ENCODE measurements at regions not wholly inside any gene's neighbourhood (a gene's known extent, or its start where the extent isn't known, plus 50 kb on each side); places are given as distances from the start of the nearest gene placed in this dataset.
"Not testable (repeated sequence)": the region's sequence is repeated elsewhere in the genome, so short reads cannot be mapped to it uniquely, and the experiment has no call there.

DNA sequence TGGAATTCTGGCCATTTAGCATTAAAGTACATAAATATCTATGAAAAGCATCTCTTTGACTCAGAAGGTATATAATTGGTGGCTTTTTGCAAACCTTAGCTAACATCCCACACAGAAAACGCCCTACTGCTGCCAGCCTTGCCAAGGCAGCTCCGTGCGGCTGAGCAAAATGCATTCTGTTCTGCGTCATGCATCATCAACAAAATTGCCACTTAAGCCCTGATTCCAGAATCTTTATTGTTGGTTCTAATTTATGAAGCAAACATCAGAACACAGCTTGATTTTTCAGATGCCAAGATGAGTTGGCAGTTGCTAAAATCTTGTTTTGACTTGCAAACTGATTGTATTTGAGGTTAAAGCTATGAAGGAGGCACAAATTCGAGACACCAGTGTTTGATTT lies 314.9 kb upstream of the DEPDC1 start:
- no peak overlapping the region for H3K4me3 ChIP-seq (ENCODE audit: low read depth, low read length)
- TF ChIP-seq, protein P1, sequence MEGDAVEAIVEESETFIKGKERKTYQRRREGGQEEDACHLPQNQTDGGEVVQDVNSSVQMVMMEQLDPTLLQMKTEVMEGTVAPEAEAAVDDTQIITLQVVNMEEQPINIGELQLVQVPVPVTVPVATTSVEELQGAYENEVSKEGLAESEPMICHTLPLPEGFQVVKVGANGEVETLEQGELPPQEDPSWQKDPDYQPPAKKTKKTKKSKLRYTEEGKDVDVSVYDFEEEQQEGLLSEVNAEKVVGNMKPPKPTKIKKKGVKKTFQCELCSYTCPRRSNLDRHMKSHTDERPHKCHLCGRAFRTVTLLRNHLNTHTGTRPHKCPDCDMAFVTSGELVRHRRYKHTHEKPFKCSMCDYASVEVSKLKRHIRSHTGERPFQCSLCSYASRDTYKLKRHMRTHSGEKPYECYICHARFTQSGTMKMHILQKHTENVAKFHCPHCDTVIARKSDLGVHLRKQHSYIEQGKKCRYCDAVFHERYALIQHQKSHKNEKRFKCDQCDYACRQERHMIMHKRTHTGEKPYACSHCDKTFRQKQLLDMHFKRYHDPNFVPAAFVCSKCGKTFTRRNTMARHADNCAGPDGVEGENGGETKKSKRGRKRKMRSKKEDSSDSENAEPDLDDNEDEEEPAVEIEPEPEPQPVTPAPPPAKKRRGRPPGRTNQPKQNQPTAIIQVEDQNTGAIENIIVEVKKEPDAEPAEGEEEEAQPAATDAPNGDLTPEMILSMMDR (IDR thresholded peaks at IDR 0.05; ENCODE audit: low read depth, low read length) = no peak

DNA sequence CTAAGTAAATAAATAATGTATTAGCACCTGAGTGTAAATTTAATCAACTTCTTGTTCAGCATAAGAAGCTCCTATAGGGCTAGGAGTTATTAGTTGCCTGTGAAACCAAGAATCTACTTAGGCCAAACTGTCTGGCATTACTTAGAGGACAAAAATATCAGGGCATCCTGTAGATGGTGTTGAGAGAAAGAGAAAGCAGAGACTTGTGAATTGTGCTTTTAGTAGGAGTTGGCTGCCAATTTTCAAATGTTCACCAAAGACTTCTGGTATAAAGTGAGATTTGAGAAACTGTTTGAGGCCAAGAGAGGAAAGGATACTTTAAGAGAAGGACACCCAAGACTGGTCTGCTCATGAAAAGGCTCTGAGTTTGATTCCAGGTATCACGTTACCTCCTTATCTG lies 315.5 kb upstream of the DEPDC1 start:
- TF ChIP-seq, protein P1 (IDR thresholded peaks at IDR 0.05; ENCODE audit: low read depth, low read length) = no peak
- H3K4me3 ChIP-seq (ENCODE audit: low read depth, low read length) = no peak overlapping the region

DNA sequence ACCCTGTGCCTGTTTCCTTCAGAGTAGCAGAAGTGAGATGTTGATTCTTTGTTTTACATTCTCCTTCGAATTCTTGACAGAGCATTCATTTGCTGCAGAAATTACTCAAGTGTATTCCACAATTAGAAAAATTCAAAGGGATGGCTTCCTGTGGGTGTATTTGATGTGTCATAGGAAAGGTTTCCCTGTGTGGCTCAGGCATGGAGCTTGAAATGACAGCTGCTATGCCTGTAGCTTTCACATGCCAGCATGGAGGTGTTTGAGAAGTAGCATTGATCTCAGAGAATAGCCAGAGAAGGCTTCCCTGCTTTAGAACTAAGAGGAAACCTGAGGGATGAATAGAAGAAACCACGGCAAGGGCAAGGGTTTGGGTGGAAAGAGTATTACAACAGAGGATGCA lies 317.2 kb upstream of the DEPDC1 start:
- H3K4me3 ChIP-seq (ENCODE audit: low read depth, low read length) = no peak overlapping the region
- TF ChIP-seq, protein P1 (IDR thresholded peaks at IDR 0.05; ENCODE audit: low read depth, low read length) = no peak

DNA sequence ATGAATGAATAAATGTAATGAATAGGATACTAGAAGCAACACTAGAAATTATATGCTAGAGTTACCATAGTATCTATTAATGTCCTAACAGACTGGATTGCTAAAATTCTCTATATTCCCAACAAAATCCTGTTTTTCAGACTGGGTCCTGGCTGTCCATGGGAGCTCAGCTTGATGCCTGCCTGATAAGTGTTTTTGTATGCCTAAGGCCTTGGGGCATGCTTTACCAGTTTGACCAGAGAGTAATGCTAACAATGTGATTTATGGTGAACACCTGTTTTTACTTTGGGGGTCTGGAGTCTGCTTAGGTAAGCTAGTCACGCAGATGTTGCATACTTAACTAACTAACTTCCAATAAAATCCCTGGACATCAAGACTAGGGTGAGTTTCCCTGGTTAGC lies 318.8 kb upstream of the DEPDC1 start:
- TF ChIP-seq, protein P1 (IDR thresholded peaks at IDR 0.05; ENCODE audit: low read depth, low read length) = no peak
- no peak overlapping the region for H3K4me3 ChIP-seq (ENCODE audit: low read depth, low read length)

DNA sequence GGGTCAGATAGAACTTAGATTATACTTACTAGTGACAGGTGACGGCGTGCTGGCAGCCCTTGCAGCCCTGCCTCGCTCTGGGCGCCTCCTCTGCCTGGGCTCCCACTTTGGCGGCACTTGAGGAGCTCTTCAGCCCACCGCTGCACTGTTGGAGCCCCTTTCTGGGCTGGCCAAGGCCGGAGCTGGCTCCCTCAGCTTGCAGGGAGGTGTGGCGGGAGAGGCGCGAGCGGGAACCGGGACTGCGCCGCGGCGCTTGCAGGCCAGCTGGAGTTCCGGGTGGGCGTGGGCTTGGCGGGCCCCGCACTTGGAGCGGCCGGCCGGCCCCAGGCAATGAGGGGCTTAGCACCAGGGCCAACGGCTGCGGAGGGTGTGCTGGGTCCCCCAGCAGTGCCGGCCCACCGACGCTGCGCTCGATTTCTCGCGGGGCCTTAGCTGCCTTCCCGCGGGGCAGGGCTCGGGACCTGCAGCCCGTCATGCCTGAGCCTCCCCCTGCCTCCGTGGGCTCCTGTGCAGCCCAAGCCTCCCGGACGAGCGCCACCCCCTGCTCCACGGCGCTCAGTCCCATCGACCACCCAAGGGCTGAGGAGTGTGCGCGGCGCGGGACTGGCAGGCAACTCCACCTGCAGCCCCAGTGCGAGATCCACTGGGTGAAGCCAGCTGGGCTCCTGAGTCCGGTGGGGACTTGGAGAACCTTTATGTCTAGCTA lies 320.8 kb upstream of the DEPDC1 start:
- H3K4me3 ChIP-seq (ENCODE audit: low read depth, low read length) = not testable (repeated sequence)

DNA sequence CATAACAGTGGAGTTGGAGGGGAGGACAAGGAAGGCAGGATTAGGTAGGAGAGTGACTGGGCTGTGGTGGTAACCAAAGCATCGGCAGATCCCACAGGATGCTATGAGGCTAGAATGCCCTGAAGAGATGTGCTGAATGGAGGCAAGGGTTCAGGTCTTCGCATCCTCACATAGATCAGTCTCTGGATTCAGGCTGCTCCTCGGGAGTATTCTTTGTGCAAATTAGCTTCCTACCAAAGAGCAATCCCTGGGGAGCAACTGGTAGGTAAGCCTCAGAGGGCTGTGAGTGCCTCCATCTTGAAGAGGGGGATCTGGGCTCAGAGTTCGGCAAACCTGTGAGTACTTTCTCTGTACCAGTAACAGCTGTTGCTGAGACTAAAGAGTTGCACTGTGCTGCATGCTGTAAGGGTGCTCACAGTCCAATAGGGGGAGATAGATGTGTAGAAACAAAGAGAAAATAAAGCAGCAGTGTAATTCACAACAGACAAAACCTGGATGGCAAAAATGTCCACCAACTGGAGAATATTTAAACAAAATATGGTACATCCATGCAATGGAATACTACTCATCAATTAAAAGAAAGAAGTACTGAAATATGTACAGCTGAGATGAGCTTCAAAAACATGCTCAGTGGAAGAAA lies 322.4 kb upstream of the DEPDC1 start:
- no peak overlapping the region for H3K4me3 ChIP-seq (ENCODE audit: low read depth, low read length)
- TF ChIP-seq, protein P1 (IDR thresholded peaks at IDR 0.05; ENCODE audit: low read depth, low read length) = no peak

DNA sequence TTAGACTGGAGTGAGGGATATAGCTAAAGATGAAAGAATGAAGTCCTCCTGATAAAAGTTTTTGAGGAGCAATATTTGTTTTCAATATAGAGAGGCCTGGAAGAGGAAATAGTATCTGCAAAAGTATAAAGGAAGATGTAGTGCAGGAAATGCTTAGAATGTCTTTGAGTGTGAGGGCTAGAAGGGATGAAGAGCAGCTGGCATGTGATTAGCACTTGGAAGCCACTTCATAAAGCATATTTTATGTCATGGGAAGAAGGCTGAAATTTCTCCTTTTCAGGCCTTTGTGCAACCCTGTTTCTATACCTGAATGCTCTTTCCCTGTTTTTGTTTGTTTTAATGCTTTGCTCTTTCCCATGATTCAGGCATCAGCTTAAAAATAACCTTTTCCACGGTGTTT lies 323.3 kb upstream of the DEPDC1 start:
- H3K4me3 ChIP-seq (ENCODE audit: low read depth, low read length) = no peak overlapping the region
- TF ChIP-seq, protein P1 (IDR thresholded peaks at IDR 0.05; ENCODE audit: low read depth, low read length) = no peak

Data from WI38 (cell line).